ENCODE measurements at regions not wholly inside any gene's neighbourhood (a gene's known extent, or its start where the extent isn't known, plus 50 kb on each side); places are given as distances from the start of the nearest gene placed in this dataset.
"Not testable (repeated sequence)": the region's sequence is repeated elsewhere in the genome, so short reads cannot be mapped to it uniquely, and the experiment has no call there.

DNA sequence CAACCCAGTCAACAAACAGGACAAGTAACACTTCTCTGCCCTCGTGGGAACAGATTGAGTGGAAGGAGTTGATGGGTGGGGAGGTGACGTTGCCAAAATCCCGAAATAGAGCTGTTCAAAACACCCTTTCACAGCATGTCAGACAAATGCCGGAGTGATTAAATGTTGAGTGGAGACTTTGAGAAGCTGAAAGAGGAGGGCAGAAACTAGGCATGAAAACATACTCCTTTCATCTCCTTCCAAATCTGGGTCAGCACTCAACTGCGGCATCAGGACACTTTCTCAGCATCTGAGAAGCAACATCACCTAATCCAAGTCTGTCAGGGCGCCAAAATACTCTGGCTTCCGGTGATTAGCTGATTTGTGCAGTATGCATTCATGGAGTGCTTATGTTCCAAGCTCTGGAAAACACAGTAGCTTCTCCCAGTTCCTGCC is 51.5 kb upstream of the MRI1 start:
- DNase-seq, result no peak

DNA sequence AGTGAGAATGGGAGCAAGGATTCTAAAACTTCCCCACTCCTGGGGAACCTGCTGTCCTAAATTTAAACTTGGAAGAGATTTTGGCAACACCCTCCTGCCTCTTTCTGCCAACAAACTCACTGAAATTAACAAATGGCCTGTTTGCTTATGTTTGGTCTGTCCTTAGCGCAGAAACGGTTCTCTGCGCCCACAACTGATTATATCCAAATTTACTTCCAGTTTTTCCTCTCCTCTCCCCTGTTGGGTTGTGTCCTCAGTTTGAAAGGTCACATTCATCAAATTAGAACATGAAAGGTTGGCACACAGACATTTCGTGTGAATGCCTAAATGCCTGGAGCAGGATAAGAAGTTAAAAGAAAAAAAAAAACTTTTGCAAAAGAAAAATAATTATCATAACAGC is 56.4 kb upstream of the MRI1 start:
- no peak for DNase-seq

DNA sequence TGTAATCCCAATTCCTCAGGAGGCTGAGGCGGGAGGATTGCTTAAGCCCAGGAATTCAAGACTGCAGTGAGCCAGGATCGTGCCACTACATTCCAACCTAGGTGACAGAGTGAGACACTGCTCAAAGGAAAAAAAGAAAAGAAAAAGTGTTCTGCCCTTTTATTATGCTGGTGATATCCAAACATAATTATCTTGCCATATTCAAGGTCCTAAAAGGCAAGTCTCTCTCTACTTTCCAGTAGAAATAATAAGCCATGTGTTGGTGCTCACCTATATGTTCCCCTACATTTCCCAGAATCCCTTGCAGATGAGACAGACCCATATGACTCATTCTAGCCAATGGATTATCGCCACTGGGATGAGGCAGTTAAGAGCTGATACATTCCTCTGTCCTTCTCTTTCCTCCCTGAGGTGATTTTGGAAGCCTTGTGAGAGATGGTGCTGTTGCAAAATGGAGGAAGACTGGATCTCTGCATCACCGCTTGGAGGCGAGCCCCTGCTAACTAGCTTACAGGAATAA is 58.3 kb upstream of the MRI1 start:
- DNase-seq, result no peak

DNA sequence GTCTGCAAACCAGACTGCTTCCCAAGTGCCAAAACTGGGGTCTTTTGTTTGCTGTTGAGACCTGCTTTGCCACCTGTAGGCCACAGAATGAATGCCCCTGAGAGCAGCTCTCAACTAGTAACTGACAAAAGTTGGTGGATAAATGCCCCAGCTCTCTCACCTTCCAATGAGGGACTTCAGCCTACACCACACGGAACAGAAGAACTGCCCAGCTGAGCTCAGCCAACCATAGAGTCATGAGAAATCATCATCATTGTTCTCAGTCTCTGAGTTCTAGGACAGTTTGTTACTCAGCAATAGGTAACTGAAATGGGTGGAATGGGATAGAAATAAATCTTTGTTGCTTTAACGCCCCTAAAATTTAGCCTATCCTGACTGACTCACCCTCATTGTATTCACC is 59.1 kb upstream of the MRI1 start:
- DNase-seq, result no peak

DNA sequence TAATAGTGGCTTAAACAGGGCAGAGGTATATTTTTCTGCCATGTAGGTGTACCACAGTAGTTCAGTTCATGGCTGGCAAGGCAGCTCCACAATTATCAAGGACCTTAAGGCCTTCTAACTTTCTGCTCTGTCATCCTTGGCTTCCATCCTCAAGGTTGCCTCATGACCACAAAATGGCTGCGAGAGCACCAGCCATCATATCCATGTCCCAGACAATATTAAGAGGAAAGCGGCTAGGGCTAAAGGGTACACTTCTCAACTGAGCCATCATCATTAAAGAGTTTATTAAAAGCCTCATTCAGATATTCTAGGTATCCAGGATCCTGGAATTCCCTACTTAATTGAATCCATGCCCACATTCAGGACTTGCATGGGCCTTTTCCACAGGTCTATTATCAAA is 62.7 kb upstream of the MRI1 start:
- DNase-seq, result no peak

DNA sequence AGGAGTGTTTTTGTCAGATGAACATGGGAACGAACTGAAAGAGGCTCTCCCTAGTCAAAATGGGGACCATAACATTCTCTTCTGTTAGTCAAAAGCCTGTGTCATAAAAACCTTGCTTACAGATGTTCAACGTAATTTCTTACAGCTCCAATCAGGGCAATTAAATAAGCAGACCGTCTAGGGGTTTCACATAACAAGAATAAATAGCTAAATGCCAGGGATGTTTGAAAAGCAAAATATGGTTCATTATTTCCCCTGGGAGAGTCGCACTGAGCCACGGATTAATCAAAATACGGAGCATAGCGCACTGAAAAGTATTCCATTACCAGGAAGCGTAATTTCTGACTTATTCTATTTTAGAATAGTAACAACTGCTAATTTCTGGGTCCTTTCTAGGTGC is 63.7 kb upstream of the MRI1 start:
- DNase-seq, result no peak

DNA sequence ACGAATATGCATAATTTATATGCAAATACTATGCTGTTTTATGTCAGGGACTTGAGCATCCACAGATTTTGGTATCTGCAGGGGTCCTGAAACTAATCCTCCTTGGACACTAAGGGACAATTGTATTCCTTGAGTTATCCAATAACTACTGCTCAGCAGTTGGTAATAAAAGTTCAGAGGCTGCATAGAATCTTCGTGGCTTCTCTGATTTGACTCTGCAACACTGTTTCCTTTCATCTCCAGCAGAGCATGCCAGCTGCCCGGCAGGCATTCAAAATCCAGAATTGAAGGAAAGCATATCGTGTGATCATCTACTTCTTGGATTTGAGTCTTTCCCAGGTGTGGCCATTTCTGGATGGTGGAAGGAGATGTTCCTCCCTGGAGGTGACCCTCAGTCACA is 64.5 kb upstream of the MRI1 start:
- DNase-seq, result no peak

DNA sequence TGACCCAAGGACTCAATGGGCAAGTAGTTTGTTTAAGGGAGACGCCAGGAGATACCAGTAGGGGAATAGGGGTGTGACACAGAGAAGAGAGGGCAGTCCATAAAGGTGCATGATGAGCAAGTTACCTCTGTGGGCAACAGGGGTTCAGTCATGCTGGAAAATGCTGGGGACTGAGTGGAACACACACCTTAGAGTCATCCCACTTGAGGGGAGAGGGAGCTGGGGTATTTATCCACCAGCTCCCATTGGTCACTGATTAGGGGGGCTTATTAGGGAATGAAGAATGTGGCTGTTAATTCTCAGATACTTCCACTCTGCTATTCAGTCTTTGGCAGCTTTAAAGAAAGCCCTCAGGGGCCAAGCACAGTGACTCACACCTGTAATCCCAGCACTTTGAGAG is 67.5 kb upstream of the MRI1 start:
- DNase-seq, result no peak

DNA sequence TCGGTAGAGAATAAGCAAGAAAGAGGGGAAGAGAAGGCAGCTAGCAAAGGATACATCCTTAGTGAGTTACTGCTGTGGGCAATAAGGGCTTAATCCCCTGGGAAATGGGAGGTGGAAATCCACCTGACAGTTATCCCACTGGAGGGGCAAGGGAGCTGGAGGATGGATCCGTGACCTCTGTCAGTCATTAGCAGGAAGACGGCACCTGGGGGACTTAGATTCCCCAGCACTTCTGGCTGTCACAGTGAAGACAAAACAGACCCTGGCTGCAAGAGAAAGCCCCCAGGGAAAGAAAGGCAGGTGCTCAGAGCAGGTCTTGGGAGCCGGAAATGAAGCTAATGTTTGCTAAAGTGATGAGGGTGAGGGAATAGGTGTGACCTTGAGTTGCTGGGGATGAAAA is 70.4 kb upstream of the MRI1 start:
- DNase-seq, result no peak

DNA sequence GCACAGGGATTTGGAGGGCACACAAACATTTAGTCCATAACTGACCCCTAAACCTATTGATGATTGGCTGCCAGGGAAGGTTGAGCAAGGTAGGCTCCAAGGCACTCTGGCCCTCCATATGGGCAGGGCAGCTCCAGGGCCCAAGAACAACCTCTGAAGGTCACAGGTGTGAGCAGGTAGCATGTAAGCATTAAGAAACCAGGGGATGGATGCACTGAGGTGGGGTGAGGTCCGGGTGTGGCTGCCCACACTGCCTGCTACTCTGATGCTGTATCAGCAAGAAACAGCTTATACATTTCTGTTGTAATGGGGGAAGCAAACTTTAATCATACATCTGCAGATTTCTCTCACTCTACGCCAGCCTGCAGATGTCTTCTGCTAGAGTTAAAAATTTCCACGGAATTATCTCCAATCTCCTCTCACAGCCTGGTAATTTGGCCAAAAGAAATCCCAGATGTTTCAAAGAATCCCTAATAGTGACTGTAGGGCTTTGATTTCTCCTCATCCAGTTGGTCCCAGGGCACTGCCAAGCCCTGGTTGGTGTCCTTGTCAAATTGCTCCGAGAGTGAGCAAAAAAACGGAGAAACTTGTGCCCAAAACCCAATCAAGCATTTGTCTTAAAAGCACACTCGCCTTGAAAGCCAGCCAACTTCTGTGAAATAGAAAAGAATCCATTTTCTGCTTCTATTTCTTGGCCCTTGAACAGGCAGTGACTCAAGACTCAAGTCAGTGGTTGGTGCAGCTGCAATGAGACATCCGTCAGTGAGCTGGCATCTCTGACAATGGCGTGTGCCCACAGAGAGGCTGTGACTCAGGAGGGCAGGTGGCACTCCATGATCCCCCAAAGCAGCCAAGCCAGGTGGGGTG is 72.5 kb upstream of the MRI1 start:
- no peak for DNase-seq

DNA sequence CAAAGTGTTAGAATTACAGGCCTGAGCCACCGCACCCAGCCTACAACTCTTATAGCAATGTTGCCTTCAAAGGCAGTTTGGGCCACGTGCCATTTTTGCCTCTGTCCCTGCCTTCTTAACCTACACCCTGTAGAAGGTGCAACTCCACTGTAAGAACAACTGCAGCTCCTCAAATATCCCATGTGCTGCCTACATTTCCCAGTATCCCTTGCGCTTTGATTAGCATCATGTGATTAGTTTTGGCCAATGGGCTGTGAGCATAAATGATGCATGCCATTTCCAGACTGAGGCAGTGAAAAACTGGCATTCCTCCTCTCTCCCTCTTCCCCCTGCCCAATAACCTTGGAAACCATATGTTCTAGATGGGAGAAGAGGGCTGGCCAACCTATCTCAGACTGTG is 75.2 kb upstream of the MRI1 start:
- DNase-seq, result peak in 1 of 2 donors; percentile 3

DNA sequence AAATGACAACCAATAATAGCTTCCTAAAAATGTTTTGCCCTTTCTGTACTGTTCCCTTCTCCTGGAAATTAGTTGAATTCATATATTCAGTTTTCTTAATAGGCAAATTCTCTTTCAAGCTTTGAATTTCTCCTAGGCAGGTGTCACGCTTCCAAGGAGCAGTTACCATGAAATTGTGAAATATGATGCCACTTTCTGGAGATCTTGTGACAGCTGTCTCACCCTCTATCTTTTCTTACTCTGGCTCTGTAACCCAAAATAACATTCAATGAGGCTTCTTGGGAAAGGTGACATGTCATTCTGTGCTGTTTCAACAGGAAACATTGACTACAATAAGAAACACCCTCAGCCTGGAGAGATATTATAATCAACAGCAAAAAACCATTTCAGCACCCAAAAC is 80.3 kb upstream of the MRI1 start:
- no peak for DNase-seq

DNA sequence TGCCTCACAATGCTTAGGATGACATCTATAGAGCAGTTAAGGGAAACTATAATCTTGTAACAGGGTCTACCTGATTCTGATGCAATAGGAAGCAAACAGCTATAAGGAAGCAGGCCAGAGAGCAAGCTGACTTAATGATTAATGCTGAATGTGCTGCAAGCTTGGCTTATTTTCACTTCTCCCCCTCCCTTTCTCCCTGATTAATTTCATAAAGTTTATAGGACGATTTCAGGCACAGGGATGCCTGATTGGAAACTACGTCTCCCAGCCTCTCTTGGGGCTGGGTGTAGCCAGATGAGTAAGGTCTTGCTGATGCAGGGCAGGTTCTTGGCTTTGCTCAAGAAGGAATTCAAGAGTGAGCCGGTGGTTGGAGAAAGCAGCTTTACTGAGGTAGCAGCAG is 82.8 kb upstream of the MRI1 start:
- DNase-seq, result no peak

DNA sequence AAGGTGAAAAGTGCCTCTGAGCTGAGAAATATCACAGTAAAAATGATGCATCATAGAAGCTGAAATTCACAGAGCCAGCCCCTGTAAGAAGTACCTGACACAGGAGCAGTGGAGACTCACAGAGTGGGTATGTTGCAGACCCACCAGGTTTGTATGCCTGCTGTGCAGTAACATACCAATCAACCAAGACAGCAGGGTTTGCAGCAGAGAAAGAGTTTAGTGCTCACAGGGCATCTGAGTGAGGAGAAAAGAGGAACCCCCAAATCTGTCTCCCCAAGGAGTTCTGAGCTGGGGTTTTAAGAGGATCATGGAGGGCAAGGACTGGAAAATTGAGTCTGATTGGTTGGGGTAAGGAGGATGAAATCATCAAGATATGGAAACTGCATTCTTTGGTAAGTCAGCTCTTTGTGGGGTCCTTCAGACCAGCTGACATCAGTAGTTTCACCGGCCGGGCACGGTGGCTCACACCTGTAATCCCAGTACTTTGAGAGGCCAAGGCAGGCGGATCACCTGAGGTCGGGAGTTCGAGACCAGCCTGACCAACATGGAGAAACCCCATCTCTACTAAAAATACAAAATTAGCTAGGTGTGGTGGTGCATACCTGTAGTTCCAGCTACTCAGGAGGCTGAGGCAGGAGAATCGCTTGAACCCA is 83.5 kb upstream of the MRI1 start:
- not testable (repeated sequence) for DNase-seq

DNA sequence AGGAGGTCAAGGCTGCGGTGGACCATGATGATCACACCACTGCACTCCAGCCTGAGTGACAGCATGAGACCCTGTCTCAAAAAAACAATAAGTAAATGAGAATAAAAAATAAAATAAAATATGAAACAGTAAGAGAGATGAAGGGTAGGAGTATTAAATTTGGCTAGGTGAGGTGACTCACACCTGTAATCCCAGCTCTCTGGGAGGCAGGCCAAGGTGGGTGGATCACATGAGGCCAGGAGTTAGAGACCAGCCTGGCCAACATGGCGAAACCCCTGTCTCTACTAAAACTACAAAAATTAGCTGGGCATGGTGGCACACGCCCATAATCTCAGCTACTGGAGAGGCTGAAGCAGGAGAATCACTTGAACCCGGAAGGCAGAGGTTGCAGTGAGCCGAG is 87.4 kb upstream of the MRI1 start:
- not testable (repeated sequence) for DNase-seq

DNA sequence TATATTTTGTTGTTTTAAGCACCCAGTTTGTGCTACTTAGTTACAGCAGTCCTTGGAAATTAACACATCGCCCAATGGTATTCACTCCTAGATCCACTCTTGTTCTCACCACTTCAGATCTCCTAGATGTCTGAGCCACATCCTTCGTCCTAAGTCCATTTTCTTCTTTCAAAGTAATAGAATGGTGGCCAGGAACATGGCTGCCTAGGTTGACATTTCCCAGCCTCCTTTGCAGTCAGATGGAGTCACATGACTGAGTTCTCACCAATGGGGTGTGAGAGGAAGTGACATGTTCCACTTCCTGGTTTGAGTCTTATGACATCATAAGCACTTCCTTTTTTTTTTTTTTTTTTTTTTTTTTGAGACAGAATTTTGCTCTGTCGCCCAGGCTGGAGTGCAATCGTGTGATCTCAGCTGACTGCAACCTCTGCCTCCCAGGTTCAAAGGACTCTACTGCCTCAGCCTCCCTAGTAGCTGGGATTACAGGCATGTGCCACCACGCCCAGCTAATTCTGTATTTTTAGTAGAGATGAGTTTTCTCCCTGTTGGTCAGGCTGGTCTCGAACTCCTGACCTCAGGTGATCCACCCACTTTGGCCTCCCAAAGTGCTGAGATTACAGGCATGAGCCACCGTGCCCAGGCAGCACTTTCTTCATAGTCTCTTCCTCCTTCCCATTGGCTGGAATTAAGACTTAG is 91.7 kb upstream of the MRI1 start:
- peak; percentile 21 to 48 for DNase-seq

DNA sequence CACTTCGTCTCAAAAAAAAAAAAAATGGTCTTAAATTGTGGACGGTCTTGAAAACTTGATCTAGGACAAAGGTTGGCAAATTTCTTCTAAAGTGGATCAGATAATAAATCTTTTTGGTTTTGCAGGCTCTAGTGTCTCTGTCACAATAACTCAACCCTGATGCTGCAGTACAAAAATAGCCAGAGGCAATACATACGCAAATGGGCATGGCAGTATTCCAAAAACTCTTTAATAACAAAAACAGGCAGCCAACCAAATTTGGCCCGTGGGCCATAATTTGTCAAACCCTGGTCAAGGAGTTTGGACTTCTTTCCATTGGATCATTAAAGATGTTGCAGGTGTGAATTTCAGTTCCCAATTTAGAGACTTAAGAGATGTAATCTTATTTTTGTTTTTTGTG is 93.5 kb upstream of the MRI1 start:
- DNase-seq, result no peak

DNA sequence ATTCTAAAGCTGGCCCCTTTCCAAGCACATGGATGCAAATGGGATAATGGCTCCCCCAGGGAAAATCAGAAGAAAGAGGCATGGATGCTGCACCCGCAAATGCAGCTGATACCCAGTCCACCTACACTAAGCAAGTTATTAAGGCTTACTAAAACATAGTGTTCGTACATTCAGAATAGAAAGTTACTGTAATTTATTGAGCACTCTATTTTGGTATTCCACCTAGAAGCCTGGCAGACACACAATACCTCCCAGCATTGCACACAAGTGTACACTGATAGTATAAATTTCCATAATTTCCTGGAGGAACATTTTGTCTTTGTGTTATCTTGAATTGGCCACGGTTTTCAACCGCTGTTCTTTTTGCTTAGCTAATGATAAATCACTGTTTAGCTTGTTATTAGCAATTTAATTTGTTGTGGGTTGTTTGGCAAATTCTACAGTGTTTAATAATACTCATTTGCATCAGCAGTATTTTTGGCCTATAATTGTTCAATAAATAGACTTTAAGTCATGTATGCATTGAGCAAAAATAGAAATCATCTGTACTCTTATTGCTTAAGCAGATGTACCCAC is 94.5 kb upstream of the MRI1 start:
- DNase-seq, result no peak

DNA sequence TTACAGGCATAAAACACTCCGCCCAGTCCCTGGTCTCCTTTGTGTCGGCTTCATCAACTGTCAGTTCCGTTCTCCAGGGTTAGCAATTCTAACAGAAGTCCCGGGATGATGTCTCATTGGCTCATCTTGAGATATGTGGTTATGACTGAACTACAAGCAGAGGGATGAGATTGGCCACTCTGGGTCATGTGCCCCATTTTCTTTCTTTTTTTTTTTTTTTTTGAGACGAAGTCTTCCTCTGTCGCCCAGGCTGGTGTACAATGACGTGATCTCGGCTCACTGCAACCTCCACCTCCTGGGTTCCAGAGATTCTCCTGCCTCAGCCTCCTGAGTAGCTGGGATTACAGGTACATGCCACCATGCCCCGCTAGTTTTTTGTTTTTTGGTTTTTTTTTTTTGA is 95.4 kb upstream of the MRI1 start:
- no peak for DNase-seq

DNA sequence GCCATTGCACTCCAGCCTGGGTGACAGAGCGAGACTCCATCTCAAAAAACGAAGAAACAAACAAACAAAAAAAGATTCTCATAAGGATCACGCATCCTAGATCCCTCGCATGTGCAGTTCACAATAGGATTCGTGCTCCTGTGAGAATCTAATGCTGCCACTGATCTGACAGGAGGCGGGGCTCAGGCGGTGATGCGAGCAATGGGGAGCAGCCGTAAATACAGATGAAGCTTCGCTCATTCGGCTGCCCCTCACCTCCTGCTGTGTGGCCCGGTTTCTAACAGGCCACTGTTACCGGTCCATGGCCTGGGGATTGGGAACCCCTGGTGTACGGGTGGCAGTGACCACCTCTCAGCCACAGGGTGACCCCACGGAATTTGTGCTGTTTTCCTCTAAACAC is 98.2 kb upstream of the MRI1 start:
- DNase-seq, result no peak

DNA sequence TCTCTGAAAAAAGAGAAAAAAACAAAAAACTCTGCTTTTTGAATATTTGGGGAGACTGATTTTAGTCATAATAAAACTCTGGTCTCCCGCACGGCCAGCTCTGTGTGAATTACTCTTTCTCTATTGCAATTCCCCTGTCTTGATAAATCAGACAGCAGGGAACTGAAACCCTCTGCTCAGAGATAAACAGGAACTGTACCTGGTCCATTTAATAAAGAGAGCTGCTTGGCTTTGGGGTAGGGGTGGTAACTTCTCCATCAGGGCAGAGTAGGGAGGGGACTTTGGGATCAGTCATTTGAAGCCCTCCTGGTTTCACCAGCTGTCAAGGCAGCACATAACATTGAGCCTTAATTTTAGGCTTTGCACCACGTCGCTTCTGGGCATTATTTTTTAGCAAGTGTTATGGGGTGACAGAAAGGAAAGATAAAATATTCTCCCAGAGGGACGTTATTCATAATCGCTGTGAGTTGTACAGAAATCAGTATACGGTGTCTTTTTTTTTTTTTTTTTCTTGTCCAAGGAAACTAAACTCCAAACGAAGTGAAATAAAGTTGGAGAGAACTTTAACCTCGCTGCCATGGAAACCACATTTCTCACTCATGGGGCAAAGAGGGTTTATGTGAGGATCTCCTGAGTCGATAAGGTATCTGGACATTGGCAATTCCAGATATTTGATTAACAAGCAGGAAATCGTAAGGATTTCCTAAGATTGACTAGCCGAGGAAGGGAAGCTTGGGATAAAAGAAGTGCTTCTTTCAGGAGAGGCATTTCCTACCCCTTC is 99.0 kb upstream of the MRI1 start:
- DNase-seq, result no peak

DNA sequence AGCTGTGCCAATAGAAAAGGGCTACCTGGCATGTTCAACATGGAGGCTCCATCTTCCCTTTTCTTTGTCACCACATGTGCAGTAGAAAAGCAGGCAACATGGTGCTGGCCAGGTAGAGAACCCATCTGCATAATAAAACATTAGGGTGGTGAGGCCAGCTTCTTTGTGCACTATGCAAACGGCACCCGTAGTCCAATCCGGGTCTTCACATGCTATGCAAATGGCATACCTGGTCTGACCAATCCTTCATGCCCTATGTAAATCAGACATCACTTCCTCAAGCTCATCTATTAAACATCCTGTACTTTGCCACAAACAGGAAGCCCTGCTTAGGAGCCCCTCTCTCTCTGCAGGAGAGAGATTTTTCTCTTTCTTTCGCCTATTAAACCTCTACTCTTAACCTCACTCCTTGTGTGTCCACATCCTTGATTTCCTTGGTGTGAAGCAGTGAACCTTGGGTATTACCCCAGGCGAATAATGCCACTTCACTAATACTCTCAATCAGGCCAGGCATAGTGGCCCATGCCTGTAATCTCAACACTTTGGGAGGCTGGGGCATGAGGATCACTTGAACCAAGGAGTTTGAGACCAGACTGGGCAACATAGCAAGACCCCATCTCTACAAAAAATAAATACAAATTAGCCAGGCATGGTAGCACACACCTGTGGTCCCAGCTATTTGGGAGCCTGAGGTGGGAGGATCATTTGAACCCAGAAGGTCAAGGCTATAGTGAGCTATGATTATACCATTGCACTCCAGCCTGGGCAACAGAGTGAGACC is 111.3 kb upstream of the MRI1 start:
- no peak for DNase-seq
